Endothelial cell (in vitro differentiated cells): ENCODE measurements at regions not wholly inside any gene's neighbourhood (a gene's known extent, or its start where the extent isn't known, plus 50 kb on each side); places are given as distances from the start of the nearest gene placed in this dataset.

ENCODE experiments used
- DNase-seq: peaks from one replicate; pipeline ENCODE4 v3.0.0; 2021; ENCODE audit warnings: low spot score
- H3K27ac Mint-ChIP-seq: one replicate; pipeline ENCODE4 v1.8.0; 2021; ENCODE audit warnings: mixed read lengths, inconsistent platforms; ENCODE audit not compliant: unreplicated experiment
- H3K27me3 Mint-ChIP-seq: one replicate; pipeline ENCODE4 v1.8.0; 2021; ENCODE audit warnings: mild to moderate bottlenecking, moderate library complexity, mixed read lengths, inconsistent platforms; ENCODE audit not compliant: unreplicated experiment
- H3K36me3 Mint-ChIP-seq: one replicate; pipeline ENCODE4 v1.8.0; 2021; ENCODE audit warnings: mild to moderate bottlenecking, low read depth, mixed read lengths, inconsistent platforms; ENCODE audit not compliant: unreplicated experiment
- H3K4me1 Mint-ChIP-seq: one replicate; pipeline ENCODE4 v1.8.0; 2021; ENCODE audit warnings: mild to moderate bottlenecking, mixed read lengths, inconsistent platforms; ENCODE audit not compliant: unreplicated experiment
- H3K4me3 Mint-ChIP-seq: one replicate; pipeline ENCODE4 v1.8.0; 2021; ENCODE audit warnings: mild to moderate bottlenecking, mixed read lengths, inconsistent platforms; ENCODE audit not compliant: unreplicated experiment
- H3K9me3 Mint-ChIP-seq: one replicate; pipeline ENCODE4 v1.8.0; 2021; ENCODE audit warnings: mixed read lengths, inconsistent platforms; ENCODE audit not compliant: unreplicated experiment
- CTCF ChIP-seq: fragments of 200-600 bp; sonication (generic); IDR thresholded peaks from one replicate; pipeline ENCODE4 v1.5.0; 2021; ENCODE audit warnings: antibody characterized with exemption; ENCODE audit not compliant: unreplicated experiment

GRCh38 chr3:165383381-165383780, 187.2 kb upstream of the SLITRK3 start:
- no peak for DNase-seq
- H3K9me3 Mint-ChIP-seq, result no peaks in the 10 kb centered on the region
- H3K27me3 Mint-ChIP-seq, result no peaks in the 10 kb centered on the region
- H3K27ac Mint-ChIP-seq, result no peak overlapping the region
- TF ChIP-seq CTCF, result no peak
- H3K36me3 Mint-ChIP-seq, result no peaks in the 10 kb centered on the region
- H3K4me3 Mint-ChIP-seq, result no peak overlapping the region
- H3K4me1 Mint-ChIP-seq, result no peaks in the 10 kb centered on the region

DNA sequence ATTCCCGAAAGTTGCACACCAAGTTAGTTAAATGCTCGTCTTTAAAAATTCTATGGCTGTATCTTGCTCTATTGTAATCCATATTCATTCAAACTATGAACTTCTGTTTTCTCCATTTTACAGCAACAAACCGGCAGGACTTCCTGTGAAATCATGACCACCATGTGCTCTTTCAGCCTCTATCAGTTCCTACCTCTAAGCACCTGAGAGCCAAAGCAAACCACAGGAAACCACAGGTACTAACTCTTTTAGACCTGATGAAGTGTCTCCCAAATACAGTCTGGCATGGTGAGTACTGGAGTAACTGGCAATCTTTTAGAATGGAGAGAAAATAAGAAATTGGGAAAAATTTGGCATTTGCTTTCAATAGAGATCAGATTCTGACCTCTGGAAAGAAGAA, 186.5 kb upstream of the SLITRK3 start:
- no peak overlapping the region for H3K27ac Mint-ChIP-seq
- DNase-seq, result no peak
- H3K4me1 Mint-ChIP-seq, result no peaks in the 10 kb centered on the region
- no peak overlapping the region for H3K4me3 Mint-ChIP-seq
- TF ChIP-seq CTCF, result no peak
- no peaks in the 10 kb centered on the region for H3K27me3 Mint-ChIP-seq
- no peaks in the 10 kb centered on the region for H3K9me3 Mint-ChIP-seq
- no peaks in the 10 kb centered on the region for H3K36me3 Mint-ChIP-seq

- DNase-seq, result no peak
- no peaks in the 10 kb centered on the region for H3K4me1 Mint-ChIP-seq
- H3K9me3 Mint-ChIP-seq, result no peaks in the 10 kb centered on the region
- H3K36me3 Mint-ChIP-seq, result no peaks in the 10 kb centered on the region
- no peak overlapping the region for H3K27ac Mint-ChIP-seq
- H3K4me3 Mint-ChIP-seq, result no peak overlapping the region
- no peak for TF ChIP-seq CTCF
- H3K27me3 Mint-ChIP-seq, result no peaks in the 10 kb centered on the region
Observed at GRCh38 chr3:165378761-165379160, 182.6 kb upstream of the SLITRK3 start.

GRCh38 chr3:165359005-165359404, 162.8 kb upstream of the SLITRK3 start:
- no peaks in the 10 kb centered on the region for H3K9me3 Mint-ChIP-seq
- H3K27me3 Mint-ChIP-seq, result no peaks in the 10 kb centered on the region
- no peaks in the 10 kb centered on the region for H3K36me3 Mint-ChIP-seq
- no peak overlapping the region for H3K27ac Mint-ChIP-seq
- no peak for DNase-seq
- TF ChIP-seq CTCF, result no peak
- no peaks in the 10 kb centered on the region for H3K4me1 Mint-ChIP-seq
- no peak overlapping the region for H3K4me3 Mint-ChIP-seq

GRCh38 chr3:165355316-165355715, 159.1 kb upstream of the SLITRK3 start:
- DNase-seq, result no peak
- Mint-ChIP-seq H3K4me3 (no peak overlapping the region), H3K27ac (no peak overlapping the region), H3K27me3 (no peaks in the 10 kb centered on the region), H3K4me1 (no peaks in the 10 kb centered on the region), H3K36me3 (no peaks in the 10 kb centered on the region), H3K9me3 (no peaks in the 10 kb centered on the region)
- TF ChIP-seq CTCF, result no peak
